GM21619 (cell line): ENCODE measurements at regions not wholly inside any gene's neighbourhood (a gene's known extent, or its start where the extent isn't known, plus 50 kb on each side); places are given as distances from the start of the nearest gene placed in this dataset.
"Not testable (repeated sequence)": the region's sequence is repeated elsewhere in the genome, so short reads cannot be mapped to it uniquely, and the experiment has no call there.

Experiments
- ATAC-seq: cut with Tn5 transposase; IDR thresholded peaks from one replicate; pipeline ENCODE4 v1.9.1; 2021; ENCODE audit not compliant: unreplicated experiment

DNA sequence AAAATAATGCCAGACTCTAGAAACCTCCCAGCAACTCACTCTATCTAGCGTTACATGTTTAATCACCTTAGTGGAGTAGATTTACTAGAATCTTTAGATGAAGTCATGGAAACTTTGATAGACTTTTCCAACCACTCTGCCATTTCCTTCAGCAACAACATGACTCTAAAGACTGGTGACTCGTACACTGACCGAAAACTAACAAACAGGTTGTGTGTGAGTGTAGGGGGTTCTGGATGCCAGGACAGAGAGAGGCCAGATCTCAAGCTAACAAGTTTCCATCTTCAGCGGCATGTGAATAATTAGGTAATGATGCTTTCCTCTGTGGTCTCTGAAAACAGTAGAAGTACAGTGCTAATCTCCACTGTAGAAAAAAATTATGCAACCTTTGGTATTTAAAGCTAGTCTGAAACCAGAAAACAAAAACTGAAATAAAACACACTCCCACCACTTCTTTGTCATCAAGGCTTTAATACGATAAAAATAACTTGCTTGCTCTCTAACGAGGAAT lies 286.4 kb downstream of the PRDM5 start:
- ATAC-seq: no peak

DNA sequence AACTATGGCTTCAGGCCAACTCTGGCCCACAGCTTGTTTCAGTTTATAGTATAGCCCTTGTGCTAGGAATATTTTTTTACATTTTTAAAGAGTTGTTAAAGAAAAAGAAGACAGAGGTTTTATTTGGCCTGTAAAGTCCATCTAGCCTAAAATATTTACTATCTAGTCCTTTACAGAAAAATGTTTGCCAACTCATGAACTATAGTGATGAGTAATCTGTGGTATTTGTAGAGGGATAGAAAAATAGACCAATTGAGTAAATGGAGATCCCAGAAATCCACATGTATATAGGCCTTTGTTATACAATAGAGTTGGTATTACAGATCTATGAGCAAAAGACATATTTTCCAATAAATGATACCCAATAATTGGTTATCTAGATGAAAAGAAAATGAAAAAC lies 288.7 kb downstream of the PRDM5 start:
- ATAC-seq: no peak

- no peak for ATAC-seq
These were observed 292.1 kb downstream of the PRDM5 start for GRCh38 chr4:120630427-120630826.

- no peak for ATAC-seq
These were observed 292.9 kb downstream of the PRDM5 start for GRCh38 chr4:120629546-120630108.

- no peak for ATAC-seq
These were observed 299.9 kb downstream of the PRDM5 start for GRCh38 chr4:120622601-120623000.

GRCh38 chr4:120617171-120617570 lies 305.4 kb downstream of the PRDM5 start:
- no peak for ATAC-seq

DNA sequence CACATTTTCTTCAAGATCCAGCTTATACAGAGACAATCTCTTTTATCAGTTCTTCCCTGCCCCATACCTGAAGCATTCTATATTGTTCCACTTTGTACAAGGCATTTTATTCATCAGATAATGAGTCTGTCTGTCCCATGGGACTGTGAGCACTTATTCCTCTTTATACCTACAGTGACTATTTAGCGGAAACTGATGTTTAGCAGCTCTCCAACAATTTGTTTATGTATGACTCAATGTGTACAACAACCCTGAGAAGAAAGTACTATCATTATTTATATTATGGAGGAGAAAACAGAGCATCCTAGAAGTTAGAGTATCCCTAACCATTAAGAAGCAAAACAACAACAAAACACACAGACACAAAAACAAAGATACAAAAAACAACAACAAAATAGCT lies 306.5 kb downstream of the PRDM5 start:
- ATAC-seq: no peak

GRCh38 chr4:120613778-120614177 lies 308.7 kb downstream of the PRDM5 start:
- ATAC-seq: no peak

DNA sequence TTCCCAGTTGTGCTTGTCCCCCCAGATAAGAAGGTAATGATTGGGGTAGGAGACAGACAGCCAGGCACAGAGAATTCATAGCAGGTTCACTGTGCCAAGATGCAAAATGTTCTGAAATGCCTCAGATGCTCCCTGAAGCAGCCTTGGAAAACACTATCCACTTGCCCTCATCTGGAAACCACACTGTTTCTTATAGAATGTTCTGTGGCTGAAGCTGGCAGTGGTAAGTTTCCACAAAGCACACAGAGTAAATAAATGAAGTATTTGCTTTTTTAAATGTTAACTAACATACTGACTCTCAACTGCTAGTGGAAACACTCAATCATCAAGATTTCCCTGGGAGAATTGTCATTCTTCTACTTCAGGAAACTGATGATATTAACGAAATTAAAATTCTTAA lies 311.4 kb downstream of the PRDM5 start:
- no peak for ATAC-seq

DNA sequence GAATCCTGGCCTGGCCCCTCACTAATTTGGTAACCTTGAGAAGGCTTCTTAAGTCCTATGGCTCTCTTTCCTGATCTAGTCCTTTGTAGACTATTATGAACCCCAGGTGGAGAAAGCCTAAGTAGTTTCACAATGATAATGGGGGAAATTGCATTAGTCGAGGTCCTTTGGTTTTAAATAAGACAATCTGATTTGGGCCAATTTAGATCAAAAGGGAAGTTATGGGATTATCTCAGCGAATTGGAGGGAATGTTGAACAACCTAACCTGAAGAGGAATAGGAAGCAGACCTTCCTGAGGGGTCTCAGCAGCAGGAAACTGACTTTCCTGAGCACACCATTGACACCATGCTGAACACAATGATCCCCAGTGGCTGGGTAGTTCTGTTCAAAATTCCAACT lies 331.5 kb downstream of the PRDM5 start:
- no peak for ATAC-seq

GRCh38 chr4:120589787-120590186 lies 332.7 kb downstream of the PRDM5 start:
- no peak for ATAC-seq

- no peak for ATAC-seq
These were observed 353.8 kb downstream of the PRDM5 start for GRCh38 chr4:120568731-120569130.

DNA sequence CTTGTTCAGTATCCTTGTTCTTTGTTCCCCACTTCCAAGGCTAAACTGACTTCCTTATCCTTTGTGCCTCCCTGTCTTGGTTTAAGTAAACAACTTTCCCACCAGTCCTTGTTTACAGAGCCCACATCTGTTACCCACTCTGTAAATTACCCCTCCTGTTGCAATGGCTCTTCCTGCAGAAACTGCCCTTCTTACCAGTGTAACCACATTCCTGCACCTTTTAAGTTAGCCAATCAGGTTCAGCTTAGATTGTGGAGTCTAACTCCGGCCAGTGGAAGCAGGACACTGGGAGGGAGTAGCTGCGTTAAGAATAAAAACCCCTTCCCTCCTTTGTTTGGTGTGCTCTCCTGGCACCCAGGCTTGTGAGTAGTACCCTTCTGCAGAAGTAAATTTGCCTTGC lies 360.9 kb downstream of the PRDM5 start:
- no peak for ATAC-seq

DNA sequence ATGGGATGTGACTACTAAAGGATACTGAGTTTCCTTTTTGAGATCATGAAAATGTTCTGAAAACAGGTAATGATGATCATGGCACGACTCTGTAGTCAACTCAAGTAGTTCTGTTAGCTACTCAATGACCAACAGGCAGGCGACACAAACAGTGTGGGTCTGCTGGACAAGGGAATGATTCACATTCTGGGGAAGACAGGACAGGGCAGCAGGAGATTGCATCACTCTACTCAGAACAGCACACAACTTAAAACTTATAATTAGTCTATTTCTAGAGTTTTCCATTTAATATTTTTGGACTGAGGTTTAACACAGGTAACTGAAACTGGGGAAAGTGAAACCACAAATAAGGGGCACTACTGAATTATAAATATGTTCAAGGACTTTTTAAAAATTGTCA lies 365.2 kb downstream of the PRDM5 start:
- no peak for ATAC-seq

- no peak for ATAC-seq
These were observed 367.5 kb downstream of the PRDM5 start for GRCh38 chr4:120555058-120555457.

GRCh38 chr4:120554086-120554485 lies 368.4 kb downstream of the PRDM5 start:
- no peak for ATAC-seq

DNA sequence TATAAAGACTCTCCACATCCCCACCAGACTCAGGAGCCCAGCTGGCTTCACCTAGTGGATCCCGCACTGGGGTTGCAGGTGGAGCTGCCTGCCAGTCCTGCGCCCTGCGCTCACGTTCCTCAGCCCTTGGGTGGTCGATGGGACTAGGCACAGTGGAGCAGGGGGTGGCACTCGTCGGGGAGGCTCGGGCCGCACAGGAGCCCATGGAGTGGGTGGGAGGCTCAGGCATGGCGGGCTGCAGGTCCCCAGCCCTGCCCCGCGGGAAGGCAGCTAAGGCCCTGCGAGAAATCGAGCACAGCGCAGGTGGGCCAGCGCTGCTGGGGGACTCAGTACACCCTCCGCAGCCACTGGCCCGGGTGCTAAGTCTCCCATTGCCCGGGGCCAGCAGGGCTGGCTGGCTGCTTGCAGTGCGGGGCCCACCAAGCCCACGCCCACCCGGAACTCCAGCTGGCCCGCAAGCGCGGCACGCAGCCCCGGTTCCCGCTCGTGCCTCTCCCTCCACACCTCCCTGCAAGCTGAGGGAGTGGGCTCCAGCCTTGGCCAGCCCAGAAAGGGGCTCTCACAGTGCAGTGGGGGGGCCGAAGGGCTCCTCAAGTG lies 371.8 kb downstream of the PRDM5 start:
- ATAC-seq: not testable (repeated sequence)

DNA sequence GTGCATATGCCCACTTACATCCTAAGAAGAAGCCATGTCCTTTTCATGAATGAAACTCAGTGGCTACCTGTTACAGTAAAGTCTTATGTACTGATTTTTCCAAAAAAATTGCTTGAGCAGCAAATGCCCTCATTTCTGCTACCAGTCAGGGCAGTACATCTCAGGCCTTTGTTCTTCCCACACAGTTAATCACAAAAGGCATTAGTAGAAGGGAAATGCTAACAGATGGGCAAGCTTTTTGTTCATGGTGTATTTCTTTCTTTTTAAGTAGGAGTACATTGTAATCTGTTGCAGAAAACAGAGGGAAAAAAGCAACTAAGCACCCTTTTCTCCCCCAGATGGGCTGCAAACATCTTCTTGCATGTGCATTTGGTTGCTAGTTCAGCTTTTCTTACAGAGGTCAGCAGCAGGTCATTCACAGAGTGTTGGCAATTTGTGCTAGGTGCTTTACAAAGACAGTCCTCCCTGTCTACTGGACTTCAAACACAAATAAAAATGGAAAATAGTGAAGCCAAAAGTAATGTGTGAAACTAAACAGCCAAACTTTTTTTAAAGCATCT lies 373.4 kb downstream of the PRDM5 start:
- ATAC-seq: no peak

GRCh38 chr4:120545391-120545790 lies 377.1 kb downstream of the PRDM5 start:
- ATAC-seq: no peak

GRCh38 chr4:120544838-120545237 lies 377.7 kb downstream of the PRDM5 start:
- no peak for ATAC-seq

GRCh38 chr4:120540625-120541024 lies 381.9 kb downstream of the PRDM5 start:
- no peak for ATAC-seq

DNA sequence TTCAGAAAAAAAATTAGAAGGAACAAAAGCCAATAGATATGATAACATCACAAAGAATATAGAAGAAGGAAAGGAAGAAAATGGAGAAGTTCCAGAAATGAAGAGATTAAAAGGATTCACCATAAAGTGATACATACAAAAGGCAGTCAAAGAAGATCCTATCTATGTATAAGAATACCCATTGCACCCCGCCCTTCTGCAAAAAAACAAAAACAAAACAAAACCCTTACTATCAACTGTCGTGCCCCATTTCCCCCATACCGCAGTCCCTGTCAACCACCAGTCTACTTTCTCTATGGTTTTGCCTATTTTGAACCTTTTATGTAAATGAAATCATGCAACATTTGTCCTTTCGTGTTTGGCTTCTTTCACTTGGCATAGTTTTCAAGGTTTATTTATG lies 385.6 kb downstream of the PRDM5 start:
- no peak for ATAC-seq

GRCh38 chr4:120528428-120528827 lies 394.1 kb downstream of the PRDM5 start:
- ATAC-seq: no peak
